ENCODE measurements at regions not wholly inside any gene's neighbourhood (a gene's known extent, or its start where the extent isn't known, plus 50 kb on each side); places are given as distances from the start of the nearest gene placed in this dataset.
A peak's percentile ranks its signal among the peaks of the same experiment; 100 is the strongest.
"Not testable (repeated sequence)": the region's sequence is repeated elsewhere in the genome, so short reads cannot be mapped to it uniquely, and the experiment has no call there.

DNA sequence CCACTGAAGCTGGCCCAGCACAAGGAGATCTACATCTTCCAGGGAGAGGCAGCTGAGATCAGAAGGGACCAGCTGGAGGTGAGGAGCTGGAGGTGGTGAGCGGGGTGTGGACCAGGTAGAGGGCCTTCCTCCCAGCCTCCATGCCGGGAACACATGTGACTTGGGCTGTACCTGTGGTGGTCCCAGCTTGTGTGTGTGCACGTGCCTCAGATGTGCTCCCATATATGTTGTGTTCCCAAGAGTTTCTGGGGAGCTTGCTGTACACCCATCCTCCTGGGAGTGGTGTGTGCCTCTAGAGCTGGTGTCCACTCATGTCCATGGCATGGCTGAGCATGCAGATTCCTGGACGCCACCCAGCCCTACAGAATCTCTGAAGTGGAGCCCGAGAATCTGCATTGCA is 183.7 kb upstream of the AKAP13 start:
- H3K27ac ChIP-seq (ENCODE audit: low read depth, low read length); H3F3A ChIP-seq (ENCODE audit: insufficient read depth); H3K27me3 ChIP-seq (ENCODE audit: low read length); H3K9me3 ChIP-seq (ENCODE audit: insufficient read depth, low read length); H3K36me3 ChIP-seq (ENCODE audit: low read length); H3K9me2 ChIP-seq (replicated peaks; ENCODE audit: insufficient read depth, low read length); H3K79me2 ChIP-seq (ENCODE audit: insufficient read depth, low read length); H3K4me2 ChIP-seq (ENCODE audit: low read depth, low read length, poor library complexity, severe bottlenecking); H3K9ac ChIP-seq (ENCODE audit: low read length); H4K20me1 ChIP-seq (ENCODE audit: low read depth, low read length); H2AFZ ChIP-seq (ENCODE audit: low read depth, low read length, severe bottlenecking); H3K4me3 ChIP-seq (ENCODE audit: insufficient read depth, low read length, poor library complexity, severe bottlenecking): not testable (repeated sequence)

DNA sequence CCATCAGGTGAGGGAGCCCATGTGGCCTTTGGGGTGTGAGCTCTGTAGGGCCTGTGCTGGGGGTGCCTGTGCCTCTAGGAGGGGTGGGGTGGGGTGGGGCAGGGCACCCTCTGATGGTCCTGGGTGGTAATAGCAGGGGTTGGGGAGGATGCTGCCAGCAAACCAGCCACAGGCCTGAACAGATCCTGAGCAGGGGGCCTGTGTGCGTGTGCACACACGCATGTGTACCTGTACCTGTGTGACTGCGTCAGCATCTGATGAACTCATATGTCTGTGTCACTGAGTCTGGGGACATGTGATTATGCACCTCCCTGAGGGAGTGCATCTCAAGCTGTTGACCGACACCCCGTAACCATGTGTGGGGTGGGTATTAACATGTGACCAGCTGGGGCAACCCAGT is 182.8 kb upstream of the AKAP13 start:
- not testable (repeated sequence) for H3K4me3 ChIP-seq (ENCODE audit: insufficient read depth, low read length, poor library complexity, severe bottlenecking); H2AFZ ChIP-seq (ENCODE audit: low read depth, low read length, severe bottlenecking); H3K4me2 ChIP-seq (ENCODE audit: low read depth, low read length, poor library complexity, severe bottlenecking); H3F3A ChIP-seq (ENCODE audit: insufficient read depth); H3K9ac ChIP-seq (ENCODE audit: low read length); H3K27me3 ChIP-seq (ENCODE audit: low read length); H3K27ac ChIP-seq (ENCODE audit: low read depth, low read length); H3K9me3 ChIP-seq (ENCODE audit: insufficient read depth, low read length); H4K20me1 ChIP-seq (ENCODE audit: low read depth, low read length); H3K36me3 ChIP-seq (ENCODE audit: low read length); H3K9me2 ChIP-seq (replicated peaks; ENCODE audit: insufficient read depth, low read length); H3K79me2 ChIP-seq (ENCODE audit: insufficient read depth, low read length)

- not testable (repeated sequence) for H3K27ac ChIP-seq (ENCODE audit: low read depth, low read length); H3K36me3 ChIP-seq (ENCODE audit: low read length); H3K4me3 ChIP-seq (ENCODE audit: insufficient read depth, low read length, poor library complexity, severe bottlenecking); H2AFZ ChIP-seq (ENCODE audit: low read depth, low read length, severe bottlenecking); H3K27me3 ChIP-seq (ENCODE audit: low read length); H3K79me2 ChIP-seq (ENCODE audit: insufficient read depth, low read length); H3K9me3 ChIP-seq (ENCODE audit: insufficient read depth, low read length); H3K9ac ChIP-seq (ENCODE audit: low read length); H4K20me1 ChIP-seq (ENCODE audit: low read depth, low read length); H3F3A ChIP-seq (ENCODE audit: insufficient read depth); H3K9me2 ChIP-seq (replicated peaks; ENCODE audit: insufficient read depth, low read length); H3K4me2 ChIP-seq (ENCODE audit: low read depth, low read length, poor library complexity, severe bottlenecking)
These were observed 182.0 kb upstream of the AKAP13 start for GRCh38 chr15:85198432-85198831.

DNA sequence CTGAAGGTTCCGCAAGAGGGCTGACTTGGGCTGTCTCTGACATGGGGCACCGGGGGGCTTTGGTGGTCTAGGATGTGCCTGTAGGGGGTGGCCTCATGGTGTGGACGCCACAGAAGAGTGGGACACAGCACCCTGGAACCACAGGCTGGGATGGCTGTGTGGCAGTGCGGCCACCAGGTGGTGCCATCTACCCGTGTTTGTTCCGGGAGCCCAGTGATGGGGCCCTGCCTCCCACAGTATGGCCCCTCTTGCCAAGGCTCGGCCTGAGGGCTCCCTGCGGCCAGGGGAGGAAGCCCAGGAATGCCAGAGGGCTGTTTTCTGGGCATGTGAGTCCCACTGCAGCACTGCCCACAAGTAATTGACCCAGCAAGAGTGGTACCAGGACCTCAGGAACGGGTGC is 180.2 kb upstream of the AKAP13 start:
- not testable (repeated sequence) for H3K4me2 ChIP-seq (ENCODE audit: low read depth, low read length, poor library complexity, severe bottlenecking); H3K36me3 ChIP-seq (ENCODE audit: low read length); H2AFZ ChIP-seq (ENCODE audit: low read depth, low read length, severe bottlenecking); H3F3A ChIP-seq (ENCODE audit: insufficient read depth); H3K9ac ChIP-seq (ENCODE audit: low read length); H3K9me2 ChIP-seq (replicated peaks; ENCODE audit: insufficient read depth, low read length); H3K9me3 ChIP-seq (ENCODE audit: insufficient read depth, low read length); H3K79me2 ChIP-seq (ENCODE audit: insufficient read depth, low read length); H3K4me3 ChIP-seq (ENCODE audit: insufficient read depth, low read length, poor library complexity, severe bottlenecking); H4K20me1 ChIP-seq (ENCODE audit: low read depth, low read length); H3K27ac ChIP-seq (ENCODE audit: low read depth, low read length); H3K27me3 ChIP-seq (ENCODE audit: low read length)

GRCh38 chr15:85201118-85201793 is 179.1 kb upstream of the AKAP13 start:
- not testable (repeated sequence) for H3K9me3 ChIP-seq (ENCODE audit: insufficient read depth, low read length); H3K9ac ChIP-seq (ENCODE audit: low read length); H3K4me2 ChIP-seq (ENCODE audit: low read depth, low read length, poor library complexity, severe bottlenecking); H3K79me2 ChIP-seq (ENCODE audit: insufficient read depth, low read length); H3F3A ChIP-seq (ENCODE audit: insufficient read depth); H3K27me3 ChIP-seq (ENCODE audit: low read length); H3K9me2 ChIP-seq (replicated peaks; ENCODE audit: insufficient read depth, low read length); H3K27ac ChIP-seq (ENCODE audit: low read depth, low read length); H2AFZ ChIP-seq (ENCODE audit: low read depth, low read length, severe bottlenecking); H4K20me1 ChIP-seq (ENCODE audit: low read depth, low read length); H3K4me3 ChIP-seq (ENCODE audit: insufficient read depth, low read length, poor library complexity, severe bottlenecking); H3K36me3 ChIP-seq (ENCODE audit: low read length)

- not testable (repeated sequence) for H3K9ac ChIP-seq (ENCODE audit: low read length); H3K36me3 ChIP-seq (ENCODE audit: low read length); H2AFZ ChIP-seq (ENCODE audit: low read depth, low read length, severe bottlenecking)
These were observed 175.9 kb upstream of the AKAP13 start for GRCh38 chr15:85204481-85204880.

DNA sequence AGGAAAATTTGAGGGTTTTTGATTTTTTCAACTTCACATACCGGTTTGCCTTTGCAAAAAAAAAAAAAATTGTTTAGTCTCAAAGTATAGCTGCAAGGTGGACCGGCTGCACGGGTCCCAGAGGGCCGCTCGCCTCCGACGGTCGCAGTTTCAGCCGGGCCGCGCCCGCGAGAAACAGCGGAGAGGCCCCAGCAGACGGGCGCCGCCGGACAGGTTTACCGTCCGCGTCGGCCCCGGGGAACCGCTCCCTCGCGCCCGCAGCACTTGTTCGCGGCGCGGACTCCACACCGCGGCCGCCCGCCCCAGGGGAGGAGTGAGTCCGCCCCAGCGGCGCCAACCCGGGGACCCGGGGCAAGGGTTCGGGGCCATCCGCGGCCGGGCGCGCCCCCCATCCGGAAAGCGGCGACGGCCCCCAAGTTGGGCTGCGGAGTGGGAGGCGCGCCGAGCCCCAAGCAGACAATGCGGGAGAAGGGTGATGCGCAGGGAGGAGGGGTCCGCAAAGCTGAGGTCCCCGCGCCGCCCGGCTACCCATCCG is 146.5 kb upstream of the AKAP13 start:
- not testable (repeated sequence) for H3K27ac ChIP-seq (ENCODE audit: low read depth, low read length)

More at GRCh38 chr15:85204481-85204880, 175.9 kb upstream of the AKAP13 start:
- not testable (repeated sequence) for H3K9me2 ChIP-seq (replicated peaks; ENCODE audit: insufficient read depth, low read length); H4K20me1 ChIP-seq (ENCODE audit: low read depth, low read length); H3K27ac ChIP-seq (ENCODE audit: low read depth, low read length); H3K79me2 ChIP-seq (ENCODE audit: insufficient read depth, low read length); H3K4me2 ChIP-seq (ENCODE audit: low read depth, low read length, poor library complexity, severe bottlenecking); H3F3A ChIP-seq (ENCODE audit: insufficient read depth); H3K27me3 ChIP-seq (ENCODE audit: low read length); H3K9me3 ChIP-seq (ENCODE audit: insufficient read depth, low read length); H3K4me3 ChIP-seq (ENCODE audit: insufficient read depth, low read length, poor library complexity, severe bottlenecking)

GRCh38 chr15:85234450-85235196 is 145.8 kb upstream of the AKAP13 start:
- H3K27me3 ChIP-seq (ENCODE audit: low read length); H3K9me3 ChIP-seq (ENCODE audit: insufficient read depth, low read length); H3K9ac ChIP-seq (ENCODE audit: low read length); H3K4me3 ChIP-seq (ENCODE audit: insufficient read depth, low read length, poor library complexity, severe bottlenecking); H3F3A ChIP-seq (ENCODE audit: insufficient read depth); H2AFZ ChIP-seq (ENCODE audit: low read depth, low read length, severe bottlenecking); H3K36me3 ChIP-seq (ENCODE audit: low read length); H3K79me2 ChIP-seq (ENCODE audit: insufficient read depth, low read length); H3K27ac ChIP-seq (ENCODE audit: low read depth, low read length); H3K9me2 ChIP-seq (replicated peaks; ENCODE audit: insufficient read depth, low read length); H4K20me1 ChIP-seq (ENCODE audit: low read depth, low read length): not testable (repeated sequence)
- peak overlapping the region; percentile 25 for H3K4me2 ChIP-seq (ENCODE audit: low read depth, low read length, poor library complexity, severe bottlenecking)

More for the DNA sequence above, 146.5 kb upstream of the AKAP13 start:
- H3K27me3 ChIP-seq (ENCODE audit: low read length); H3K36me3 ChIP-seq (ENCODE audit: low read length); H2AFZ ChIP-seq (ENCODE audit: low read depth, low read length, severe bottlenecking); H3K9me3 ChIP-seq (ENCODE audit: insufficient read depth, low read length); H3K79me2 ChIP-seq (ENCODE audit: insufficient read depth, low read length); H4K20me1 ChIP-seq (ENCODE audit: low read depth, low read length); H3F3A ChIP-seq (ENCODE audit: insufficient read depth); H3K9ac ChIP-seq (ENCODE audit: low read length); H3K9me2 ChIP-seq (replicated peaks; ENCODE audit: insufficient read depth, low read length): not testable (repeated sequence)
- Histone ChIP-seq H3K4me2 (ENCODE audit: low read depth, low read length, poor library complexity, severe bottlenecking) (peak overlapping the region; percentile 35), H3K4me3 (ENCODE audit: insufficient read depth, low read length, poor library complexity, severe bottlenecking) (peak overlapping the region; percentile 40)

All from SU-DHL-6 (cell line).